Fibroblast of villous mesenchyme (primary cell): ENCODE measurements at regions not wholly inside any gene's neighbourhood (a gene's known extent, or its start where the extent isn't known, plus 50 kb on each side); places are given as distances from the start of the nearest gene placed in this dataset.

Experiments used
- DNase-seq: peaks from one replicate; pipeline ENCODE4 v3.0.0-alpha.2; 2010; ENCODE audit warnings: low read depth
- H3K4me3 ChIP-seq: 2 replicates; pipeline ENCODE4 v1.5.1; 2011; ENCODE audit warnings: low read depth, mild to moderate bottlenecking, low read length
- CTCF ChIP-seq: IDR thresholded peaks from 2 replicates; pipeline ENCODE4 v1.5.1; 2012; ENCODE audit warnings: low read depth, mild to moderate bottlenecking, low read length; ENCODE audit not compliant: insufficient read depth

- H3K4me3 ChIP-seq: no peak overlapping the region
- TF ChIP-seq CTCF: no peak
- no peak for DNase-seq
Observed at GRCh38 chr20:34189572-34190163, 51.6 kb upstream of the ASIP start.

GRCh38 chr20:34190262-34190661 is 51.0 kb upstream of the ASIP start:
- DNase-seq: no peak
- TF ChIP-seq CTCF: no peak
- no peak overlapping the region for H3K4me3 ChIP-seq

GRCh38 chr20:34190679-34191090 is 50.5 kb upstream of the ASIP start:
- peak; percentile 94 for TF ChIP-seq CTCF
- DNase-seq: peak; percentile 87
- H3K4me3 ChIP-seq: no peak overlapping the region
